ENCODE measurements at regions not wholly inside any gene's neighbourhood (a gene's known extent, or its start where the extent isn't known, plus 50 kb on each side); places are given as distances from the start of the nearest gene placed in this dataset.

GRCh38 chr21:27511233-27511632 lies 544.3 kb upstream of the ADAMTS5 start:
- no TSS peak for BruUV-seq (replicated peaks)
- no peak overlapping the region for H3K4me3 ChIP-seq (ENCODE audit: low read depth, low read length, poor library complexity, severe bottlenecking)
- no peaks in the 10 kb centered on the region for H3K9me3 ChIP-seq (ENCODE audit: low read depth, low read length, poor library complexity, severe bottlenecking)
- no peak for DNase-seq (ENCODE audit: low spot score)
- ChIA-PET POLR2A (ENCODE audit: low non-redundant PET) (no interaction called here), CTCF (no interaction called here)
- intact Hi-C loops (cut with micrococcal nuclease; ENCODE audit: unreplicated experiment): no loop called here
- H3K27me3 ChIP-seq (replicated peaks; ENCODE audit: insufficient read depth, low read depth, low read length, poor library complexity): no peaks in the 10 kb centered on the region
- no peaks in the 10 kb centered on the region for H3K4me1 ChIP-seq (ENCODE audit: insufficient read depth, low read length, poor library complexity, severe bottlenecking)
- no peak overlapping the region for H3K27ac ChIP-seq (ENCODE audit: low read depth, low read length, poor library complexity, severe bottlenecking)
- H3K36me3 ChIP-seq (ENCODE audit: insufficient read depth, low read length, poor library complexity, severe bottlenecking): no peaks in the 10 kb centered on the region
- TF ChIP-seq EZH2 (IDR thresholded peaks at IDR 0.05; ENCODE audit: borderline replicate concordance, low read depth, low read length, poor library complexity, severe bottlenecking): no peak
- TF ChIP-seq, protein P1, sequence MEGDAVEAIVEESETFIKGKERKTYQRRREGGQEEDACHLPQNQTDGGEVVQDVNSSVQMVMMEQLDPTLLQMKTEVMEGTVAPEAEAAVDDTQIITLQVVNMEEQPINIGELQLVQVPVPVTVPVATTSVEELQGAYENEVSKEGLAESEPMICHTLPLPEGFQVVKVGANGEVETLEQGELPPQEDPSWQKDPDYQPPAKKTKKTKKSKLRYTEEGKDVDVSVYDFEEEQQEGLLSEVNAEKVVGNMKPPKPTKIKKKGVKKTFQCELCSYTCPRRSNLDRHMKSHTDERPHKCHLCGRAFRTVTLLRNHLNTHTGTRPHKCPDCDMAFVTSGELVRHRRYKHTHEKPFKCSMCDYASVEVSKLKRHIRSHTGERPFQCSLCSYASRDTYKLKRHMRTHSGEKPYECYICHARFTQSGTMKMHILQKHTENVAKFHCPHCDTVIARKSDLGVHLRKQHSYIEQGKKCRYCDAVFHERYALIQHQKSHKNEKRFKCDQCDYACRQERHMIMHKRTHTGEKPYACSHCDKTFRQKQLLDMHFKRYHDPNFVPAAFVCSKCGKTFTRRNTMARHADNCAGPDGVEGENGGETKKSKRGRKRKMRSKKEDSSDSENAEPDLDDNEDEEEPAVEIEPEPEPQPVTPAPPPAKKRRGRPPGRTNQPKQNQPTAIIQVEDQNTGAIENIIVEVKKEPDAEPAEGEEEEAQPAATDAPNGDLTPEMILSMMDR (conservative IDR thresholded peaks at IDR 0.05; ENCODE audit: low read depth, low read length): no peak

- intact Hi-C loops (cut with micrococcal nuclease; ENCODE audit: unreplicated experiment): no loop called here
- CTCF ChIA-PET: no interaction called here
Observed at GRCh38 chr21:27507695-27508094, 540.8 kb upstream of the ADAMTS5 start.

DNA sequence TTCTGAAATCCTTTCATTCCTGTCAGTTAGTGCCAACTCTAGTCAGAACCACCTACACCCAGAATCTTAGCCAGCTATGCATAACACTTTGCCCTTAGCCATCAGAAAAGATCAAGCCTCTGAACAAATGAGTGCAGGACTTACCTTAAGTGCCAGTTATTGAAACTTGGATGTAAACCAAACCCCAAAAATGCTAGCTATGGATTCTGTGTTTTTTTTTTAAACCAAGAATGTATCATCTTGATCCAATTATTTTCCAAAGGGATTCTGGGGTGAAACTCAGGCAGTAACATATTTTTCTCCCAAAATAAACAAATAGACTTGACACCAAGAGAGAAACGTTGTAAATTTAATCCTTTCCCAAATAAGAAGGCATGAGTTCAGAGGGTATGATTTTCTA lies 538.6 kb upstream of the ADAMTS5 start:
- H3K4me1 ChIP-seq (ENCODE audit: insufficient read depth, low read length, poor library complexity, severe bottlenecking): no peaks in the 10 kb centered on the region
- no peaks in the 10 kb centered on the region for H3K9me3 ChIP-seq (ENCODE audit: low read depth, low read length, poor library complexity, severe bottlenecking)
- intact Hi-C loops (cut with micrococcal nuclease; ENCODE audit: unreplicated experiment): no loop called here
- no peaks in the 10 kb centered on the region for H3K27me3 ChIP-seq (replicated peaks; ENCODE audit: insufficient read depth, low read depth, low read length, poor library complexity)
- H3K4me3 ChIP-seq (ENCODE audit: low read depth, low read length, poor library complexity, severe bottlenecking): no peak overlapping the region
- no peak overlapping the region for H3K27ac ChIP-seq (ENCODE audit: low read depth, low read length, poor library complexity, severe bottlenecking)
- H3K36me3 ChIP-seq (ENCODE audit: insufficient read depth, low read length, poor library complexity, severe bottlenecking): no peaks in the 10 kb centered on the region
- ChIA-PET POLR2A (ENCODE audit: low non-redundant PET) (no interaction called here), CTCF (no interaction called here)
- no peak for TF ChIP-seq EZH2 (IDR thresholded peaks at IDR 0.05; ENCODE audit: borderline replicate concordance, low read depth, low read length, poor library complexity, severe bottlenecking)
- TF ChIP-seq, protein P1 (conservative IDR thresholded peaks at IDR 0.05; ENCODE audit: low read depth, low read length): no peak
- DNase-seq (ENCODE audit: low spot score): no peak
- no TSS peak for BruUV-seq (replicated peaks)

More at GRCh38 chr21:27507695-27508094, 540.8 kb upstream of the ADAMTS5 start:
- H3K4me3 ChIP-seq (ENCODE audit: low read depth, low read length, poor library complexity, severe bottlenecking): no peak overlapping the region
- H3K27me3 ChIP-seq (replicated peaks; ENCODE audit: insufficient read depth, low read depth, low read length, poor library complexity): no peaks in the 10 kb centered on the region
- H3K36me3 ChIP-seq (ENCODE audit: insufficient read depth, low read length, poor library complexity, severe bottlenecking): no peaks in the 10 kb centered on the region
- no peak overlapping the region for H3K27ac ChIP-seq (ENCODE audit: low read depth, low read length, poor library complexity, severe bottlenecking)
- TF ChIP-seq, protein P1 (conservative IDR thresholded peaks at IDR 0.05; ENCODE audit: low read depth, low read length): no peak
- no peak for TF ChIP-seq EZH2 (IDR thresholded peaks at IDR 0.05; ENCODE audit: borderline replicate concordance, low read depth, low read length, poor library complexity, severe bottlenecking)
- POLR2A ChIA-PET (ENCODE audit: low non-redundant PET): no interaction called here
- BruUV-seq (replicated peaks): no TSS peak
- no peaks in the 10 kb centered on the region for H3K4me1 ChIP-seq (ENCODE audit: insufficient read depth, low read length, poor library complexity, severe bottlenecking)
- no peaks in the 10 kb centered on the region for H3K9me3 ChIP-seq (ENCODE audit: low read depth, low read length, poor library complexity, severe bottlenecking)
- DNase-seq (ENCODE audit: low spot score): no peak

All from A673 (cell line).